ENCODE measurements at regions not wholly inside any gene's neighbourhood (a gene's known extent, or its start where the extent isn't known, plus 50 kb on each side); places are given as distances from the start of the nearest gene placed in this dataset.

GRCh38 chr2:239895116-239895515 lies 130.0 kb downstream of the NDUFA10 start:
- Histone ChIP-seq H3K9ac (ENCODE audit: low read length) (no peak overlapping the region), H3K4me1 (ENCODE audit: insufficient read depth, low read length, severe bottlenecking) (no peaks in the 10 kb centered on the region), H3K79me2 (ENCODE audit: insufficient read depth, low read length) (no peaks in the 10 kb centered on the region), H4K20me1 (ENCODE audit: insufficient read depth, low read length) (no peaks in the 10 kb centered on the region), H3K4me2 (ENCODE audit: low read length) (no peak overlapping the region), H3K27me3 (ENCODE audit: insufficient read depth, low read length) (no peaks in the 10 kb centered on the region), H2AFZ (ENCODE audit: low read length) (no peak overlapping the region), H3F3A (ENCODE audit: insufficient read depth, low read length) (no peaks in the 10 kb centered on the region), H3K36me3 (ENCODE audit: insufficient read depth, low read length) (no peaks in the 10 kb centered on the region), H3K27ac (ENCODE audit: low read depth, low read length, poor library complexity, severe bottlenecking) (no peak overlapping the region), H3K9me3 (ENCODE audit: low read length) (no peaks in the 10 kb centered on the region), H3K4me3 (ENCODE audit: low read depth, low read length, poor library complexity, severe bottlenecking) (no peak overlapping the region), H3K9me2 (ENCODE audit: low read depth, low read length) (no peaks in the 10 kb centered on the region)
- TF ChIP-seq EZH2 (IDR thresholded peaks at IDR 0.05; ENCODE audit: borderline replicate concordance, low read length) (no peak), CTCF (IDR thresholded peaks at IDR 0.05; ENCODE audit: low read length) (no peak)

GRCh38 chr2:239894276-239894675 lies 130.9 kb downstream of the NDUFA10 start:
- Histone ChIP-seq H3K79me2 (ENCODE audit: insufficient read depth, low read length) (no peaks in the 10 kb centered on the region), H4K20me1 (ENCODE audit: insufficient read depth, low read length) (no peaks in the 10 kb centered on the region), H3K4me1 (ENCODE audit: insufficient read depth, low read length, severe bottlenecking) (no peaks in the 10 kb centered on the region), H2AFZ (ENCODE audit: low read length) (no peak overlapping the region), H3K9me2 (ENCODE audit: low read depth, low read length) (no peaks in the 10 kb centered on the region), H3K27me3 (ENCODE audit: insufficient read depth, low read length) (no peaks in the 10 kb centered on the region), H3K9ac (ENCODE audit: low read length) (no peak overlapping the region), H3K27ac (ENCODE audit: low read depth, low read length, poor library complexity, severe bottlenecking) (no peak overlapping the region), H3K36me3 (ENCODE audit: insufficient read depth, low read length) (no peaks in the 10 kb centered on the region), H3K4me2 (ENCODE audit: low read length) (no peak overlapping the region), H3F3A (ENCODE audit: insufficient read depth, low read length) (no peaks in the 10 kb centered on the region), H3K9me3 (ENCODE audit: low read length) (no peaks in the 10 kb centered on the region), H3K4me3 (ENCODE audit: low read depth, low read length, poor library complexity, severe bottlenecking) (no peak overlapping the region)
- no peak for TF ChIP-seq EZH2 (IDR thresholded peaks at IDR 0.05; ENCODE audit: borderline replicate concordance, low read length)
- TF ChIP-seq CTCF (IDR thresholded peaks at IDR 0.05; ENCODE audit: low read length) = no peak

GRCh38 chr2:239893236-239893515 lies 132.0 kb downstream of the NDUFA10 start:
- no peaks in the 10 kb centered on the region for H3K79me2 ChIP-seq (ENCODE audit: insufficient read depth, low read length)
- H3K9me2 ChIP-seq (ENCODE audit: low read depth, low read length) = no peaks in the 10 kb centered on the region
- no peaks in the 10 kb centered on the region for H3K36me3 ChIP-seq (ENCODE audit: insufficient read depth, low read length)
- no peak overlapping the region for H2AFZ ChIP-seq (ENCODE audit: low read length)
- no peak for TF ChIP-seq EZH2 (IDR thresholded peaks at IDR 0.05; ENCODE audit: borderline replicate concordance, low read length)
- no peak for TF ChIP-seq CTCF (IDR thresholded peaks at IDR 0.05; ENCODE audit: low read length)
- H3K4me3 ChIP-seq (ENCODE audit: low read depth, low read length, poor library complexity, severe bottlenecking) = no peak overlapping the region
- no peaks in the 10 kb centered on the region for H3K9me3 ChIP-seq (ENCODE audit: low read length)
- no peak overlapping the region for H3K9ac ChIP-seq (ENCODE audit: low read length)
- H3K27me3 ChIP-seq (ENCODE audit: insufficient read depth, low read length) = no peaks in the 10 kb centered on the region
- no peak overlapping the region for H3K27ac ChIP-seq (ENCODE audit: low read depth, low read length, poor library complexity, severe bottlenecking)
- no peak overlapping the region for H3K4me2 ChIP-seq (ENCODE audit: low read length)
- no peaks in the 10 kb centered on the region for H3K4me1 ChIP-seq (ENCODE audit: insufficient read depth, low read length, severe bottlenecking)
- H3F3A ChIP-seq (ENCODE audit: insufficient read depth, low read length) = no peaks in the 10 kb centered on the region
- no peaks in the 10 kb centered on the region for H4K20me1 ChIP-seq (ENCODE audit: insufficient read depth, low read length)

Measured in OCI-LY1 (cell line).